Nephron progenitor cell (in vitro differentiated cells): ENCODE measurements at regions not wholly inside any gene's neighbourhood (a gene's known extent, or its start where the extent isn't known, plus 50 kb on each side); places are given as distances from the start of the nearest gene placed in this dataset.

ENCODE experiments used
- DNase-seq: peaks from one replicate; pipeline ENCODE4 v3.0.0; 2021
- H3K27ac Mint-ChIP-seq: 2 replicates; pipeline ENCODE4 v1.8.0; 2021; ENCODE audit warnings: mild to moderate bottlenecking, moderate library complexity, mixed read lengths
- H3K27me3 Mint-ChIP-seq: 2 replicates; pipeline ENCODE4 v1.8.0; 2021; ENCODE audit warnings: mild to moderate bottlenecking, low read depth, mixed read lengths; ENCODE audit not compliant: poor library complexity
- H3K36me3 Mint-ChIP-seq: 2 replicates; pipeline ENCODE4 v1.8.0; 2021; ENCODE audit warnings: low read depth, mixed read lengths
- H3K4me1 Mint-ChIP-seq: 2 replicates; pipeline ENCODE4 v1.8.0; 2021; ENCODE audit warnings: mixed read lengths
- H3K4me3 Mint-ChIP-seq: 2 replicates; pipeline ENCODE4 v1.8.0; 2021; ENCODE audit warnings: mild to moderate bottlenecking, moderate library complexity, mixed read lengths
- H3K9me3 Mint-ChIP-seq: 2 replicates; pipeline ENCODE4 v1.8.0; 2021; ENCODE audit warnings: mild to moderate bottlenecking, moderate library complexity, mixed read lengths
- TF ChIP-seq, protein P1 (sequence below): fragments of 200-600 bp; sonication (generic); IDR thresholded peaks from 2 replicates; pipeline ENCODE4 v1.5.0; 2021; ENCODE audit warnings: antibody characterized with exemption

- no peak for DNase-seq
- Mint-ChIP-seq H3K4me3 (no peak overlapping the region), H3K27me3 (no peaks in the 10 kb centered on the region), H3K9me3 (peaks cover 3% of the 10 kb centered on the region), H3K36me3 (no peaks in the 10 kb centered on the region), H3K27ac (no peak overlapping the region), H3K4me1 (peaks cover 3% of the 10 kb centered on the region)
- TF ChIP-seq, protein P1, sequence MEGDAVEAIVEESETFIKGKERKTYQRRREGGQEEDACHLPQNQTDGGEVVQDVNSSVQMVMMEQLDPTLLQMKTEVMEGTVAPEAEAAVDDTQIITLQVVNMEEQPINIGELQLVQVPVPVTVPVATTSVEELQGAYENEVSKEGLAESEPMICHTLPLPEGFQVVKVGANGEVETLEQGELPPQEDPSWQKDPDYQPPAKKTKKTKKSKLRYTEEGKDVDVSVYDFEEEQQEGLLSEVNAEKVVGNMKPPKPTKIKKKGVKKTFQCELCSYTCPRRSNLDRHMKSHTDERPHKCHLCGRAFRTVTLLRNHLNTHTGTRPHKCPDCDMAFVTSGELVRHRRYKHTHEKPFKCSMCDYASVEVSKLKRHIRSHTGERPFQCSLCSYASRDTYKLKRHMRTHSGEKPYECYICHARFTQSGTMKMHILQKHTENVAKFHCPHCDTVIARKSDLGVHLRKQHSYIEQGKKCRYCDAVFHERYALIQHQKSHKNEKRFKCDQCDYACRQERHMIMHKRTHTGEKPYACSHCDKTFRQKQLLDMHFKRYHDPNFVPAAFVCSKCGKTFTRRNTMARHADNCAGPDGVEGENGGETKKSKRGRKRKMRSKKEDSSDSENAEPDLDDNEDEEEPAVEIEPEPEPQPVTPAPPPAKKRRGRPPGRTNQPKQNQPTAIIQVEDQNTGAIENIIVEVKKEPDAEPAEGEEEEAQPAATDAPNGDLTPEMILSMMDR: no peak
Observed at GRCh38 chr3:94985778-94986177, 922.9 kb downstream of the NSUN3 start.

- H3K4me3 Mint-ChIP-seq: no peak overlapping the region
- no peaks in the 10 kb centered on the region for H3K27me3 Mint-ChIP-seq
- H3K4me1 Mint-ChIP-seq: peaks cover 14% of the 10 kb centered on the region
- TF ChIP-seq, protein P1: no peak
- DNase-seq: no peak
- H3K9me3 Mint-ChIP-seq: no peaks in the 10 kb centered on the region
- no peak overlapping the region for H3K27ac Mint-ChIP-seq
- no peaks in the 10 kb centered on the region for H3K36me3 Mint-ChIP-seq
Observed at GRCh38 chr3:94990952-94991705, 928.3 kb downstream of the NSUN3 start.

DNA sequence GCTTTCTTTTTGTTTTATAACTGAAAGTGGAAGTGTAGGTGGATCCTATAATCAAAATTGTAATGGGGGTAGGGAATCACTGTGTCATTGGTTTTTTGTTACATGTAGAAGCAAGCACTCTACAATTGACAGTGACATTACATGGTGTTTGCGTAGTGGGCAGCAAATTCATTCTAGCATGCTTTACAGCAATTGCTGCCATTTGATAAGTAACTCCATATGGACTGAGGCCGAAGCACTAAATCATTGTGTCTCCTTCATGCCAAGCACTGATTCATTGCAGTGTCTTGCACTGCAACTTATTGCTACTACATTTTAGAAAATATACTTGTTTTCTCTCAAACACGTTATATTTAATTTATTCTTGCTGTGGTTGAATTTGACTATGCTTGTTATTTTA is 933.9 kb downstream of the NSUN3 start:
- Mint-ChIP-seq H3K4me3 (no peak overlapping the region), H3K36me3 (no peaks in the 10 kb centered on the region), H3K9me3 (no peaks in the 10 kb centered on the region), H3K27ac (no peak overlapping the region), H3K27me3 (no peaks in the 10 kb centered on the region), H3K4me1 (peaks cover 24% of the 10 kb centered on the region)
- DNase-seq: no peak
- TF ChIP-seq, protein P1: no peak

GRCh38 chr3:95002438-95003046 is 939.7 kb downstream of the NSUN3 start:
- no peak for DNase-seq
- Mint-ChIP-seq H3K27ac (peak overlapping the region; percentile 85), H3K27me3 (no peaks in the 10 kb centered on the region), H3K9me3 (no peaks in the 10 kb centered on the region), H3K4me1 (peaks cover 15% of the 10 kb centered on the region), H3K36me3 (no peaks in the 10 kb centered on the region), H3K4me3 (no peak overlapping the region)
- TF ChIP-seq, protein P1: no peak

DNA sequence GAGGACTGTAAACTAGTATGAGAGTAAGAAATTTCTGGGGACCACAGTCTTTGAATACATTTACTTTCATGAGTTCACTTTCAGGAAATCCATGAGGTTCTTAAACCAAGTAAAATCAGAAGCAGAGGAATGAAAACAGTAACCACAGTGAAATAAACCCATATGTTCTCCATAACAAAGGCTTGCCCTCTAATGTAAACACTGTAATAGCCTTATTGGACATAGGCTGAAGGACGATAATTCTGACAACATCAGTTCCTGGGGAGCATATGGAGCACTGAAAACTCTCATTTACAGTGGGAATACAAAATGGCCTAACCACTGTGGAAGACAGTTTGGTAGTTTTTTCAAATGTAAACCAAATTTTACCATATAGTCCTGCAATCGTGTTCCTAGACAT is 965.8 kb downstream of the NSUN3 start:
- Mint-ChIP-seq H3K36me3 (no peaks in the 10 kb centered on the region), H3K27ac (no peak overlapping the region), H3K4me3 (no peak overlapping the region), H3K9me3 (no peaks in the 10 kb centered on the region), H3K4me1 (no peaks in the 10 kb centered on the region), H3K27me3 (no peaks in the 10 kb centered on the region)
- no peak for DNase-seq
- TF ChIP-seq, protein P1: no peak

DNA sequence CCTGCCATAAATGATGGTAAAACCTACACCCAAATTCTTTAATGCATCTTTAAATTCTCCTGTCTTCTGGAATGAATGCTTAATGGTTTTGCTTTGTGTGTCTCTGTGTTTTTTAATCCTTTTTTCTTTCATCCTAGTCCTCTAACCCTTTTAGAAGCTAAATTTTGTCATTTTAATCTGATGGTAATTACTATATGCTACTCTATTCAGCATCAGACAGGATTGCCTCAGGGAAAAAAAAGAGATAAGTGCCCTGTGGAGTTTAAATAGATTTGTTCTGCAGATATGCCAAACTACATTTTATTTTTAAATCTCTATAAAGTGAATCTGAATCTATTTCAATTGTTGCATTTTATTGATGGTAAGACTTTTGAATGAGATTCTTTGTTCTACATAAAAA is 966.8 kb downstream of the NSUN3 start:
- H3K27me3 Mint-ChIP-seq: no peaks in the 10 kb centered on the region
- TF ChIP-seq, protein P1: no peak
- no peaks in the 10 kb centered on the region for H3K4me1 Mint-ChIP-seq
- no peaks in the 10 kb centered on the region for H3K9me3 Mint-ChIP-seq
- no peak overlapping the region for H3K4me3 Mint-ChIP-seq
- no peak for DNase-seq
- H3K27ac Mint-ChIP-seq: no peak overlapping the region
- no peaks in the 10 kb centered on the region for H3K36me3 Mint-ChIP-seq
